ENCODE measurements at regions not wholly inside any gene's neighbourhood (a gene's known extent, or its start where the extent isn't known, plus 50 kb on each side); places are given as distances from the start of the nearest gene placed in this dataset.

DNA sequence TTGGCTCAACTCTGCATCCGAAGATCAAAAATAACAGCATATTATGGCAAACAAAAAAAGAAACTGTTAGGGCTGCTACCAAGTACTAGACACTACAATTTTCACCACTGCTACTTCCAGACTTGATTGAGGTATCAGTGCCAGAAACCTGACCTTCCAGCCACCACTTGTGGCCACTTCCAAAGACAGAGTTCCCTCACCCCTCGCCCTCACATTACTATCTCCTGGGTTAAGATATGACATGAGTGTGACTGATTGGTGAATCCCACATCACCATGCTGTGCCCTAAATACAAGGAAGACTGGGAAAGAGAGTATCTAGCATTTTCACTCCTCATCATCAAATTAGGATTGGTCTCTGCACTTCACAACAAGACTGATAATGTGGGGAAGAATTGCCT, 296.1 kb upstream of the NT5C1B start:
- TF ChIP-seq CTCF (IDR thresholded peaks at IDR 0.05 in 2 of 3, conservative IDR thresholded peaks at IDR 0.05 in 1 of 3; ENCODE audit: insufficient read depth in 2 of 3, low read depth in 1 of 3, low read length in 3 of 3), result no peak
- no peak for TF ChIP-seq RFX5 (IDR thresholded peaks at IDR 0.05; ENCODE audit: low read depth, low read length)
- no peak for TF ChIP-seq TOE1 (IDR thresholded peaks at IDR 0.05; ENCODE audit: borderline replicate concordance)
- no peak for TF ChIP-seq TOE1 (CRISPR knock-in tag; IDR thresholded peaks at IDR 0.05; ENCODE audit: borderline replicate concordance, low read depth)
- TF ChIP-seq BCOR (IDR thresholded peaks at IDR 0.05), result no peak
- no peak for TF ChIP-seq MAX (CRISPR knock-in tag; IDR thresholded peaks at IDR 0.05)
- TF ChIP-seq BDP1 (IDR thresholded peaks at IDR 0.05; ENCODE audit: insufficient read depth, insufficient read length), result no peak
- TF ChIP-seq, protein P1, sequence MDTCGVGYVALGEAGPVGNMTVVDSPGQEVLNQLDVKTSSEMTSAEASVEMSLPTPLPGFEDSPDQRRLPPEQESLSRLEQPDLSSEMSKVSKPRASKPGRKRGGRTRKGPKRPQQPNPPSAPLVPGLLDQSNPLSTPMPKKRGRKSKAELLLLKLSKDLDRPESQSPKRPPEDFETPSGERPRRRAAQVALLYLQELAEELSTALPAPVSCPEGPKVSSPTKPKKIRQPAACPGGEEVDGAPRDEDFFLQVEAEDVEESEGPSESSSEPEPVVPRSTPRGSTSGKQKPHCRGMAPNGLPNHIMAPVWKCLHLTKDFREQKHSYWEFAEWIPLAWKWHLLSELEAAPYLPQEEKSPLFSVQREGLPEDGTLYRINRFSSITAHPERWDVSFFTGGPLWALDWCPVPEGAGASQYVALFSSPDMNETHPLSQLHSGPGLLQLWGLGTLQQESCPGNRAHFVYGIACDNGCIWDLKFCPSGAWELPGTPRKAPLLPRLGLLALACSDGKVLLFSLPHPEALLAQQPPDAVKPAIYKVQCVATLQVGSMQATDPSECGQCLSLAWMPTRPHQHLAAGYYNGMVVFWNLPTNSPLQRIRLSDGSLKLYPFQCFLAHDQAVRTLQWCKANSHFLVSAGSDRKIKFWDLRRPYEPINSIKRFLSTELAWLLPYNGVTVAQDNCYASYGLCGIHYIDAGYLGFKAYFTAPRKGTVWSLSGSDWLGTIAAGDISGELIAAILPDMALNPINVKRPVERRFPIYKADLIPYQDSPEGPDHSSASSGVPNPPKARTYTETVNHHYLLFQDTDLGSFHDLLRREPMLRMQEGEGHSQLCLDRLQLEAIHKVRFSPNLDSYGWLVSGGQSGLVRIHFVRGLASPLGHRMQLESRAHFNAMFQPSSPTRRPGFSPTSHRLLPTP (IDR thresholded peaks at IDR 0.05; ENCODE audit: borderline replicate concordance, extremely low read depth, insufficient read length), result no peak
- TF ChIP-seq CHAMP1 (IDR thresholded peaks at IDR 0.05), result no peak
- TF ChIP-seq, protein P2, sequence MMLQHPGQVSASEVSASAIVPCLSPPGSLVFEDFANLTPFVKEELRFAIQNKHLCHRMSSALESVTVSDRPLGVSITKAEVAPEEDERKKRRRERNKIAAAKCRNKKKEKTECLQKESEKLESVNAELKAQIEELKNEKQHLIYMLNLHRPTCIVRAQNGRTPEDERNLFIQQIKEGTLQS (IDR thresholded peaks at IDR 0.05), result no peak
- TF ChIP-seq, protein P2 (CRISPR knock-in tag; conservative IDR thresholded peaks at IDR 0.05), result no peak
- no peak for TF ChIP-seq MNT (conservative IDR thresholded peaks at IDR 0.05)
